Breast epithelium (tissue), 4 donors: ENCODE measurements at regions not wholly inside any gene's neighbourhood (a gene's known extent, or its start where the extent isn't known, plus 50 kb on each side); places are given as distances from the start of the nearest gene placed in this dataset.

Experiments
- DNase-seq, 2 donors: peaks; one replicate each; pipeline ENCODE4 v3.0.0-alpha.2; 2019; ENCODE audit warnings: low spot score in 2 of 2
- H3K27ac ChIP-seq, 2 donors: fragments of 200-600 bp; sonication (generic) in 1 of 2; one replicate each; pipeline ENCODE4 v1.5.1; 2016 to 2019; ENCODE audit warnings: mild to moderate bottlenecking in 1 of 2
- H3K27me3 ChIP-seq, 2 donors: fragments of 200-600 bp; sonication (generic) in 1 of 2; one replicate each; pipeline versions ENCODE4 v1.5.1 to v1.6.0; 2017 to 2019; ENCODE audit warnings: control low read depth in 1 of 2, mild to moderate bottlenecking in 1 of 2
- H3K36me3 ChIP-seq: fragments of 200-600 bp; one replicate; pipeline ENCODE4 v1.5.1; 2019
- H3K4me1 ChIP-seq, 2 donors: fragments of 200-600 bp; sonication (generic); one replicate each; pipeline ENCODE4 v1.5.1; 2016 to 2019; ENCODE audit warnings: control low read depth in 1 of 2
- H3K4me3 ChIP-seq, 3 donors: fragments of 200-600 bp; sonication (generic); 1 replicate in 2 of 3; 2 replicates in 1 of 3; pipeline ENCODE4 v1.5.1; 2016 to 2019; ENCODE audit warnings: mild to moderate bottlenecking in 3 of 3, moderate library complexity in 2 of 3
- H3K9me3 ChIP-seq, 2 donors: fragments of 200-600 bp; sonication (generic) in 1 of 2; one replicate each; pipeline ENCODE4 v1.5.1; 2016 to 2019; ENCODE audit warnings: control low read depth in 1 of 2
- CTCF ChIP-seq, 3 donors: fragments of 450-650 bp; IDR thresholded peaks; one replicate each; pipeline ENCODE4 v1.5.1; 2016 to 2017; ENCODE audit warnings: antibody characterized with exemption in 3 of 3, mild to moderate bottlenecking in 3 of 3, moderate library complexity in 3 of 3
- POLR2A ChIP-seq: fragments of 450-650 bp; IDR thresholded peaks from one replicate; pipeline ENCODE4 v1.6.1; 2016; ENCODE audit warnings: antibody characterized with exemption, mild to moderate bottlenecking, moderate library complexity
- POLR2AphosphoS5 ChIP-seq, 3 donors: sonication (generic); formaldehyde crosslinking; IDR thresholded peaks; one replicate each; pipeline ENCODE4 v1.6.1; 2017; ENCODE audit warnings: antibody characterized with exemption in 3 of 3
- intact Hi-C: fragments of 100-400 bp; cut with DNase I; formaldehyde crosslinking; loops from one replicate; pipeline ENCODE4 v1.15.1; 2023; ENCODE audit warnings: low total_unique reads

GRCh38 chr17:83176623-83177583 lies 97.5 kb downstream of the METRNL start:
- intact Hi-C loops: no loop called here
- Histone ChIP-seq H3K4me1 (no peaks in the 10 kb centered on the region), H3K27me3 (no peaks in the 10 kb centered on the region), H3K27ac (no peak overlapping the region), H3K4me3 (no peak overlapping the region), H3K9me3 (no peaks in the 10 kb centered on the region), H3K36me3 (no peaks in the 10 kb centered on the region)
- TF ChIP-seq POLR2A (no peak), POLR2AphosphoS5 (IDR thresholded peaks at IDR 0.05) (no peak), CTCF (IDR thresholded peaks at IDR 0.05) (no peak)
- DNase-seq: peak; percentile 7 to 47

- intact Hi-C loops: no loop called here
- Histone ChIP-seq H3K27ac (peak overlapping the region in 1 of 2 donors; percentile 84), H3K4me1 (no peaks in the 10 kb centered on the region), H3K27me3 (no peaks in the 10 kb centered on the region), H3K36me3 (no peaks in the 10 kb centered on the region), H3K4me3 (no peak overlapping the region), H3K9me3 (no peaks in the 10 kb centered on the region)
- TF ChIP-seq POLR2A (no peak), CTCF (IDR thresholded peaks at IDR 0.05) (no peak), POLR2AphosphoS5 (IDR thresholded peaks at IDR 0.05) (no peak)
- DNase-seq: peak; percentile 9 to 45
These were observed 98.5 kb downstream of the METRNL start for GRCh38 chr17:83177611-83178532.

GRCh38 chr17:83178533-83179304 lies 99.3 kb downstream of the METRNL start:
- Histone ChIP-seq H3K27me3 (no peaks in the 10 kb centered on the region), H3K4me3 (no peak overlapping the region), H3K4me1 (no peaks in the 10 kb centered on the region), H3K9me3 (no peaks in the 10 kb centered on the region), H3K36me3 (no peaks in the 10 kb centered on the region), H3K27ac (peak overlapping the region in 1 of 2 donors; percentile 84)
- no peak for TF ChIP-seq POLR2AphosphoS5 (IDR thresholded peaks at IDR 0.05)
- no peak for TF ChIP-seq POLR2A
- no peak for TF ChIP-seq CTCF (IDR thresholded peaks at IDR 0.05)
- DNase-seq: peak; percentile 13 to 48
- intact Hi-C loops: no loop called here

GRCh38 chr17:83179374-83179773 lies 100.0 kb downstream of the METRNL start:
- no peak for TF ChIP-seq POLR2AphosphoS5 (IDR thresholded peaks at IDR 0.05)
- no peak for TF ChIP-seq POLR2A
- TF ChIP-seq CTCF (IDR thresholded peaks at IDR 0.05): no peak

More at GRCh38 chr17:83179374-83179773, 100.0 kb downstream of the METRNL start:
- Histone ChIP-seq H3K27me3 (no peaks in the 10 kb centered on the region), H3K27ac (peak overlapping the region; percentile 13 to 43), H3K4me3 (no peak overlapping the region), H3K36me3 (no peaks in the 10 kb centered on the region), H3K4me1 (no peaks in the 10 kb centered on the region), H3K9me3 (no peaks in the 10 kb centered on the region)
- intact Hi-C loops: no loop called here
- DNase-seq: peak; percentile 16 to 50
